ELR (cell line): ENCODE measurements at regions not wholly inside any gene's neighbourhood (a gene's known extent, or its start where the extent isn't known, plus 50 kb on each side); places are given as distances from the start of the nearest gene placed in this dataset.

Experiments used
- DNase-seq: peaks from one replicate; pipeline ENCODE4 v3.0.0-alpha.2; 2015; ENCODE audit warnings: low read depth

GRCh38 chr5:33372721-33373472 lies 67.9 kb upstream of the TARS1 start:
- no peak for DNase-seq

- no peak for DNase-seq
These were observed 64.9 kb upstream of the TARS1 start for GRCh38 chr5:33375900-33376299.

- peak; percentile 63 for DNase-seq
These were observed 61.0 kb upstream of the TARS1 start for GRCh38 chr5:33379757-33380156.

GRCh38 chr5:33381243-33381642 lies 59.5 kb upstream of the TARS1 start:
- no peak for DNase-seq
